GM21515 (cell line): ENCODE measurements at regions not wholly inside any gene's neighbourhood (a gene's known extent, or its start where the extent isn't known, plus 50 kb on each side); places are given as distances from the start of the nearest gene placed in this dataset.

Experiments
- ATAC-seq: cut with Tn5 transposase; IDR thresholded peaks from one replicate; pipeline ENCODE4 v1.9.1; 2021; ENCODE audit not compliant: unreplicated experiment

- ATAC-seq: no peak
These were observed 580.6 kb upstream of the SOX11 start for GRCh38 chr2:5111581-5111980.

- ATAC-seq: no peak
These were observed 573.1 kb upstream of the SOX11 start for GRCh38 chr2:5119046-5119445.

GRCh38 chr2:5121121-5121520 lies 571.1 kb upstream of the SOX11 start:
- ATAC-seq: no peak

GRCh38 chr2:5121642-5122041 lies 570.5 kb upstream of the SOX11 start:
- no peak for ATAC-seq

GRCh38 chr2:5123582-5124196 lies 568.5 kb upstream of the SOX11 start:
- ATAC-seq: no peak

- no peak for ATAC-seq
These were observed 567.0 kb upstream of the SOX11 start for GRCh38 chr2:5125017-5125730.

GRCh38 chr2:5132281-5132680 lies 559.9 kb upstream of the SOX11 start:
- no peak for ATAC-seq

GRCh38 chr2:5140347-5140746 lies 551.8 kb upstream of the SOX11 start:
- ATAC-seq: no peak

- no peak for ATAC-seq
These were observed 548.0 kb upstream of the SOX11 start for GRCh38 chr2:5144159-5144558.

- ATAC-seq: no peak
These were observed 547.1 kb upstream of the SOX11 start for GRCh38 chr2:5145053-5145452.

GRCh38 chr2:5145801-5146200 lies 546.4 kb upstream of the SOX11 start:
- no peak for ATAC-seq

- ATAC-seq: no peak
These were observed 543.6 kb upstream of the SOX11 start for GRCh38 chr2:5148392-5149085.

GRCh38 chr2:5150871-5151270 lies 541.3 kb upstream of the SOX11 start:
- ATAC-seq: no peak

GRCh38 chr2:5164776-5165525 lies 527.2 kb upstream of the SOX11 start:
- no peak for ATAC-seq

GRCh38 chr2:5172923-5173322 lies 519.3 kb upstream of the SOX11 start:
- ATAC-seq: no peak

GRCh38 chr2:5173876-5174535 lies 518.2 kb upstream of the SOX11 start:
- no peak for ATAC-seq

- no peak for ATAC-seq
These were observed 517.0 kb upstream of the SOX11 start for GRCh38 chr2:5175231-5175630.

- ATAC-seq: no peak
These were observed 515.4 kb upstream of the SOX11 start for GRCh38 chr2:5176764-5177163.

- ATAC-seq: no peak
These were observed 509.2 kb upstream of the SOX11 start for GRCh38 chr2:5183031-5183430.

- ATAC-seq: no peak
These were observed 504.9 kb upstream of the SOX11 start for GRCh38 chr2:5187283-5187682.

- ATAC-seq: no peak
These were observed 503.5 kb upstream of the SOX11 start for GRCh38 chr2:5188636-5189035.
